ENCODE measurements at regions not wholly inside any gene's neighbourhood (a gene's known extent, or its start where the extent isn't known, plus 50 kb on each side); places are given as distances from the start of the nearest gene placed in this dataset.

- Histone ChIP-seq H2AK5ac (ENCODE audit: low read depth, low read length) (no peak overlapping the region), H4K91ac (replicated peaks; ENCODE audit: insufficient read length, low read length) (no peak overlapping the region), H3K23me2 (ENCODE audit: low read depth, low read length) (no peaks in the 10 kb centered on the region), H3K4me1 (replicated peaks in 1 of 4; ENCODE audit: control insufficient read depth in 3 of 4, insufficient read depth in 4 of 4, low read length in 3 of 4) (no peaks in the 10 kb centered on the region), H3K14ac (ENCODE audit: insufficient read length) (no peak overlapping the region), H3K9ac (replicated peaks in 1 of 4; ENCODE audit: extremely low read depth in 1 of 4, low read depth in 3 of 4, low read length in 3 of 4) (no peak overlapping the region), H4K20me1 (replicated peaks in 1 of 2; ENCODE audit: control insufficient read depth in 1 of 2, insufficient read depth in 2 of 2, low read length in 2 of 2) (no peaks in the 10 kb centered on the region), H2BK120ac (replicated peaks; ENCODE audit: low read depth, low read length) (no peak overlapping the region), H4K8ac (ENCODE audit: extremely low read depth, insufficient read depth, low read length) (no peak overlapping the region), H3K18ac (ENCODE audit: extremely low read depth, low read length) (no peak overlapping the region), H3K79me2 (ENCODE audit: control insufficient read depth in 1 of 2, insufficient read depth in 2 of 2, low read length in 2 of 2) (no peaks in the 10 kb centered on the region), H4K5ac (ENCODE audit: insufficient read length, low read depth, low read length) (no peak overlapping the region), H3K79me1 (ENCODE audit: low read depth, low read length) (no peaks in the 10 kb centered on the region), H3K23ac (ENCODE audit: insufficient read length) (no peak overlapping the region), H2AFZ (ENCODE audit: low read length) (no peak overlapping the region), H3K27ac (ENCODE audit: low read depth, low read length) (no peak overlapping the region), H3K56ac (replicated peaks; ENCODE audit: insufficient read length, low read depth, low read length) (no peak overlapping the region), H2BK12ac (ENCODE audit: low read depth, low read length) (no peak overlapping the region), H2BK20ac (ENCODE audit: low read length) (no peak overlapping the region), H3K27me3 (replicated peaks in 1 of 4; ENCODE audit: control insufficient read depth in 3 of 4, extremely low read depth in 1 of 4, insufficient read depth in 3 of 4, low read length in 3 of 4) (no peaks in the 10 kb centered on the region), H3K4me3 (ENCODE audit: extremely low read depth in 1 of 4, insufficient read depth in 2 of 4, low read depth in 3 of 4, low read length in 4 of 4) (no peak overlapping the region), H3K9me3 (ENCODE audit: insufficient read depth in 2 of 2, low read depth in 1 of 2, low read length in 1 of 2) (no peaks in the 10 kb centered on the region), H3K4me2 (ENCODE audit: insufficient read depth in 1 of 2, low read depth in 2 of 2, low read length in 2 of 2) (no peak overlapping the region), H3K36me3 (ENCODE audit: control insufficient read depth in 2 of 4, insufficient read depth in 4 of 4, low read length in 3 of 4) (no peaks in the 10 kb centered on the region), H2BK15ac (ENCODE audit: low read length) (no peak overlapping the region), H2BK5ac (ENCODE audit: low read depth, low read length) (no peak overlapping the region), H3K4ac (replicated peaks; ENCODE audit: insufficient read length, low read depth, low read length) (no peak overlapping the region)
- POLR2A ChIA-PET (ENCODE audit: partially characterized antibody): no interaction called here
- FAIRE-seq (no peak), DNase-seq (ENCODE audit: low read depth in 1 of 2, low spot score in 2 of 2) (no peak)
- CTCF ChIA-PET (ENCODE audit: partially characterized antibody): no interaction called here
- 91% methylated on average over 2 of the region's 2 CpGs; no CpG with 5 or more reads in 1 of the 2 experiments for WGBS, 2 experiments (ENCODE audit: extremely low coverage in 1 of 2, insufficient coverage in 1 of 2, insufficient read length in 1 of 2, insufficient replicate concordance in 2 of 2, low coverage in 1 of 2, low lambda C conversion rate in 2 of 2, missing lambda C conversion rate in 1 of 2)
- TF ChIP-seq POU5F1 (IDR thresholded peaks at IDR 0.05; ENCODE audit: low read depth, low read length): no peak
Measured at GRCh38 chr3:20832963-20833362, 647.0 kb upstream of the SGO1 start.
